ENCODE measurements at regions not wholly inside any gene's neighbourhood (a gene's known extent, or its start where the extent isn't known, plus 50 kb on each side); places are given as distances from the start of the nearest gene placed in this dataset.

DNA sequence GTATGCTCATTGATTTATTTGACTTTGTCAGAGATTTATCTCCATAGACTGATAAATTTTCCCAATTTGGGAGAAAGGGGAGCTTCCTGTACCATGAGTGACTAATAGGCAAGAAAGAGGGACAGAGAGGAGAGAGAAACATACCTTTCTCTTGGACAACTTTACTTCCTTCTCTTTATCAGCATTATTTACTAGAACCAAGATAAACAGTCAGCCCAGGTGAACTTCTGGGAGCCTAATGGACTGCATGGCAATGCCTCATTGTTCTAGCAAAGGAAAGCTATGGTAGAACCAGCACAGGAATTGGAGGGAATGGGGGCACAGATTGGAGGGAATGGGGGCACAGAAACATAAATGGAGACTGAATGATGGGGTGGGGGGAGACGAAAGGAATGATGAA is 63.4 kb upstream of the STXBP6 start:
- H3K9ac ChIP-seq (ENCODE audit: low read length), result no peak overlapping the region
- ATAC-seq, result no peak
- no peak overlapping the region for H3K4me2 ChIP-seq (ENCODE audit: low read length)
- ChIA-PET CTCF (no interaction called here), POLR2A (ENCODE audit: unreplicated experiment) (no interaction called here)
- intact Hi-C loops (cut with micrococcal nuclease), result no loop called here
- 0 out of 2 replicates have a peak, but pooled peaks cover 16% of the 10 kb centered on the region for H3K9me3 ChIP-seq (ENCODE audit: low read length)
- no peak overlapping the region for H3K27ac ChIP-seq (ENCODE audit: low read length)
- no peaks in the 10 kb centered on the region for H3F3A ChIP-seq (ENCODE audit: low read length, unreplicated experiment)
- BruUV-seq (replicated peaks), result no TSS peak
- no peaks in the 10 kb centered on the region for H3K27me3 ChIP-seq (ENCODE audit: low read length)
- H3K4me3 ChIP-seq (ENCODE audit: low read length), result no peak overlapping the region
- H3K4me1 ChIP-seq (ENCODE audit: insufficient read depth, low read length), result no peaks in the 10 kb centered on the region
- no peaks in the 10 kb centered on the region for H3K36me3 ChIP-seq (ENCODE audit: low read depth, low read length)
- no peak for DNase-seq
- H3K9me2 ChIP-seq (replicated peaks; ENCODE audit: low read length), result no peaks in the 10 kb centered on the region
- TF ChIP-seq, protein P1, sequence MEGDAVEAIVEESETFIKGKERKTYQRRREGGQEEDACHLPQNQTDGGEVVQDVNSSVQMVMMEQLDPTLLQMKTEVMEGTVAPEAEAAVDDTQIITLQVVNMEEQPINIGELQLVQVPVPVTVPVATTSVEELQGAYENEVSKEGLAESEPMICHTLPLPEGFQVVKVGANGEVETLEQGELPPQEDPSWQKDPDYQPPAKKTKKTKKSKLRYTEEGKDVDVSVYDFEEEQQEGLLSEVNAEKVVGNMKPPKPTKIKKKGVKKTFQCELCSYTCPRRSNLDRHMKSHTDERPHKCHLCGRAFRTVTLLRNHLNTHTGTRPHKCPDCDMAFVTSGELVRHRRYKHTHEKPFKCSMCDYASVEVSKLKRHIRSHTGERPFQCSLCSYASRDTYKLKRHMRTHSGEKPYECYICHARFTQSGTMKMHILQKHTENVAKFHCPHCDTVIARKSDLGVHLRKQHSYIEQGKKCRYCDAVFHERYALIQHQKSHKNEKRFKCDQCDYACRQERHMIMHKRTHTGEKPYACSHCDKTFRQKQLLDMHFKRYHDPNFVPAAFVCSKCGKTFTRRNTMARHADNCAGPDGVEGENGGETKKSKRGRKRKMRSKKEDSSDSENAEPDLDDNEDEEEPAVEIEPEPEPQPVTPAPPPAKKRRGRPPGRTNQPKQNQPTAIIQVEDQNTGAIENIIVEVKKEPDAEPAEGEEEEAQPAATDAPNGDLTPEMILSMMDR (conservative IDR thresholded peaks at IDR 0.05; ENCODE audit: low read depth, low read length), result no peak
- no peaks in the 10 kb centered on the region for H4K20me1 ChIP-seq (ENCODE audit: low read length)
- H3K79me2 ChIP-seq (ENCODE audit: low read length), result no peaks in the 10 kb centered on the region
- no peak overlapping the region for H2AFZ ChIP-seq (ENCODE audit: low read length)

DNA sequence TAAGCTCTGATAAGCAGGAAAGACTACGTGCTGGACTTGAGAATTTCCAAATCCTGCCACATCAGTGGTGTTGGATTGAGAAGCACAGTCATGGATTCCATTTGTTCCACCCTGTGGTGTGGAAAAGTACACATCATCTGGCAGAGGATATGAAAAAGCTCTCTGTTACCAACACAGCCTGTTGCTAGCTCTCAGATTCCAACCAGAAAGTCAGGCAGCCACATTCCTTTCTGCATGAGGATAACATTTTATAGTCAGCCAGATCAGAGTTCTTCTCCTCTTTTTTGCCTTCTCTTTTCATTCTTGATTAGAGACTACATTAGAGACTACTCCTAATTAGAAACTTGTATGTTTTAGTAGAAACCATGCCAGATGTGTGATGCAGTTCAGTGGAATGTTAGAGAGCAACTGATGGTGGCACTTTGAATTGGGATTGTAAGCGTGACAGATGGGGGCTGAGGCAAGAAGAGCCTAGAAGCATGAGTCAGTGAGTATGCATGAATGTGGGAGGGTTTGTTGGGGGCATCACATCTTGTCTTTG is 61.2 kb upstream of the STXBP6 start:
- BruUV-seq (replicated peaks), result no TSS peak
- TF ChIP-seq, protein P1 (conservative IDR thresholded peaks at IDR 0.05; ENCODE audit: low read depth, low read length), result no peak
- TF ChIP-seq EZH2 (IDR thresholded peaks at IDR 0.05; ENCODE audit: low read length, unreplicated experiment), result no peak
- no peak for TF ChIP-seq EZH2phosphoT487 (IDR thresholded peaks at IDR 0.05; ENCODE audit: borderline replicate concordance, low read length)
- Histone ChIP-seq H3K4me1 (ENCODE audit: insufficient read depth, low read length) (no peaks in the 10 kb centered on the region), H4K20me1 (ENCODE audit: low read length) (no peaks in the 10 kb centered on the region), H3K4me3 (ENCODE audit: low read length) (no peak overlapping the region), H3F3A (ENCODE audit: low read length, unreplicated experiment) (no peaks in the 10 kb centered on the region), H3K9me3 (ENCODE audit: low read length) (0 out of 2 replicates have a peak, but pooled peaks cover 12% of the 10 kb centered on the region), H2AFZ (ENCODE audit: low read length) (no peak overlapping the region), H3K9me2 (replicated peaks; ENCODE audit: low read length) (no peaks in the 10 kb centered on the region), H3K36me3 (ENCODE audit: low read depth, low read length) (no peaks in the 10 kb centered on the region), H3K27me3 (ENCODE audit: low read length) (no peaks in the 10 kb centered on the region), H3K27ac (ENCODE audit: low read length) (no peak overlapping the region), H3K9ac (ENCODE audit: low read length) (no peak overlapping the region), H3K4me2 (ENCODE audit: low read length) (no peak overlapping the region), H3K79me2 (ENCODE audit: low read length) (no peaks in the 10 kb centered on the region)
- ChIA-PET CTCF (no interaction called here), POLR2A (ENCODE audit: unreplicated experiment) (no interaction called here)
- intact Hi-C loops (cut with micrococcal nuclease), result no loop called here
- no peak for DNase-seq
- ATAC-seq, result no peak

DNA sequence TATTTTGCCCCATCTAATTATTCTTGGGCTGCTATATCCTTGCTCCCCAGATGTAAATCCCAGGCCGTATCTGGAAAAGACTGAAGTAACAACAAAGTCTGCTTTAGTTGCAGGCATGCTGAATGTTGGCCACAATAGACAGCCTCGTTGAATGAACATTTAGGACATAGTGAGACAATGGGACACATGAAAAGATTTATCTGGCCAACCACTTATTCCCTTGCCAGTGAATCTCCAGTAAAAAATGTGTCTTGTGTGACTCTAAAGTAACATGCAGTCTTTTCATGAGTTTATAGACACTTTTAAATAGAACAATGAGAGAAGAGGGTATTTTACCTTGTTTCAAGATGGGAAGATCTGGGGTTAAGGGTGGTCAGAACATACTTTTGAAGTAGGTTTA is 60.2 kb upstream of the STXBP6 start:
- ChIA-PET CTCF (no interaction called here), POLR2A (ENCODE audit: unreplicated experiment) (no interaction called here)
- H3K79me2 ChIP-seq (ENCODE audit: low read length), result no peaks in the 10 kb centered on the region
- H3K36me3 ChIP-seq (ENCODE audit: low read depth, low read length), result no peaks in the 10 kb centered on the region
- no peak overlapping the region for H3K4me2 ChIP-seq (ENCODE audit: low read length)
- H4K20me1 ChIP-seq (ENCODE audit: low read length), result no peaks in the 10 kb centered on the region
- no peaks in the 10 kb centered on the region for H3F3A ChIP-seq (ENCODE audit: low read length, unreplicated experiment)
- TF ChIP-seq, protein P1 (conservative IDR thresholded peaks at IDR 0.05; ENCODE audit: low read depth, low read length), result no peak
- no peak for TF ChIP-seq EZH2phosphoT487 (IDR thresholded peaks at IDR 0.05; ENCODE audit: borderline replicate concordance, low read length)
- no peak for TF ChIP-seq EZH2 (IDR thresholded peaks at IDR 0.05; ENCODE audit: low read length, unreplicated experiment)
- H3K9me2 ChIP-seq (replicated peaks; ENCODE audit: low read length), result no peaks in the 10 kb centered on the region
- BruUV-seq (replicated peaks), result no TSS peak
- H3K4me1 ChIP-seq (ENCODE audit: insufficient read depth, low read length), result no peaks in the 10 kb centered on the region
- 0 out of 2 replicates have a peak, but pooled peaks cover 12% of the 10 kb centered on the region for H3K9me3 ChIP-seq (ENCODE audit: low read length)
- no peak overlapping the region for H3K27ac ChIP-seq (ENCODE audit: low read length)
- no peak overlapping the region for H2AFZ ChIP-seq (ENCODE audit: low read length)
- intact Hi-C loops (cut with micrococcal nuclease), result no loop called here
- H3K9ac ChIP-seq (ENCODE audit: low read length), result no peak overlapping the region
- H3K4me3 ChIP-seq (ENCODE audit: low read length), result no peak overlapping the region
- ATAC-seq (no peak), DNase-seq (no peak)
- no peaks in the 10 kb centered on the region for H3K27me3 ChIP-seq (ENCODE audit: low read length)

Measured in PC-3 (cell line).